HG03575 (cell line): ENCODE measurements at regions not wholly inside any gene's neighbourhood (a gene's known extent, or its start where the extent isn't known, plus 50 kb on each side); places are given as distances from the start of the nearest gene placed in this dataset.
"Not testable (repeated sequence)": the region's sequence is repeated elsewhere in the genome, so short reads cannot be mapped to it uniquely, and the experiment has no call there.

ENCODE experiments used
- ATAC-seq: cut with Tn5 transposase; IDR thresholded peaks from one replicate; pipeline ENCODE4 v1.9.1; 2021; ENCODE audit not compliant: unreplicated experiment, insufficient number of reproducible peaks, low FRiP score; ENCODE audit errors: extremely low read depth

GRCh38 chr21:27805696-27806095 is 838.8 kb upstream of the ADAMTS5 start:
- ATAC-seq, result no peak

GRCh38 chr21:27804515-27804914 is 837.6 kb upstream of the ADAMTS5 start:
- no peak for ATAC-seq

- ATAC-seq, result no peak
These were observed 836.7 kb upstream of the ADAMTS5 start for GRCh38 chr21:27803571-27803970.

DNA sequence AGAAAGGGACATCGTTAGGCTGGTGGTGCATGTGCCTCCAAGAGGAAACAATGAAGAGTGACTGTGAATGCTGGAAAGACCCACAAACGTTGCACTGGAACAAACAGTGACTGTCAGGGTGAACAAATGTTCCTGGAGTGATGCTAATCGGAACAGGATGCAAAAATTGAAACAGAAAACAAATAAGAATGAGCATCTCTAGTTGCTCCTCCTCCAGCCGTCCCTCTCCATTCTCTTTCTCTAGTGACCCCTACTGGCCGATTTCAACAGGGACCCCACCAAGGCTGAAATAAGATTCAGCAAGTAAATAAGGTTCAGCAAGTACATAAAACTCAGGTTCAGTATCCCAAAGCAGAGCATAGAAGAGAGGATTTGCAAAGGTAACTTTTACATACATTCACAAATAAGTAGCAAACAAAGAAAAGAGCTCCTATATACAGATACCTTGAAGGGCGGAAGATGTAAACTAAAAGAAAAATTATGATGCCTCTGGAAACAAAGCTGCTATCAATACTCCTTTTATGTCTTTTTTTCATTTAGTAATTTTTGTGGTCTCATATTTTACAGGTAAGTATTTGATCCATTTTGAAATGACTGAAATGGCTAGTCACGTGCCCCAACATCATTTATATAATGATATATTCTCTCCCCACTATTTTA is 836.1 kb upstream of the ADAMTS5 start:
- no peak for ATAC-seq

DNA sequence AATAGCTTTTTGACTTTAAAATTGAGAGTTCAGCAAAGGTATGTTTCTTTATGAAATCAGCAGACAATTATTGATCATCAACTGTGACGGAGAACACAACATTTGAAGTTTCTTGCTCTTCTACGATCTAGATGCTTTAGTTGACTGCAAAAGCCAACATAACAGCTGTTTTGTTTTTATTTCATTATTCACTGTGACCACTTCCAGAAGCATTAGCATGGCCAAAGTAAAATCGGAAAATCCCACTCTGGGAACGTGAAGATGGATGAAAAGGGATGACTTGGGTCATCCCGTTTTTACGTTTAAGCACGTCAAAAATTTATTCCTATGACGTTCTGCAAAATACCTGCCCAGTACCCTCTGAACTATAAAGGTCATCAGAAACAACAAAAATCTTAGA is 833.0 kb upstream of the ADAMTS5 start:
- no peak for ATAC-seq

DNA sequence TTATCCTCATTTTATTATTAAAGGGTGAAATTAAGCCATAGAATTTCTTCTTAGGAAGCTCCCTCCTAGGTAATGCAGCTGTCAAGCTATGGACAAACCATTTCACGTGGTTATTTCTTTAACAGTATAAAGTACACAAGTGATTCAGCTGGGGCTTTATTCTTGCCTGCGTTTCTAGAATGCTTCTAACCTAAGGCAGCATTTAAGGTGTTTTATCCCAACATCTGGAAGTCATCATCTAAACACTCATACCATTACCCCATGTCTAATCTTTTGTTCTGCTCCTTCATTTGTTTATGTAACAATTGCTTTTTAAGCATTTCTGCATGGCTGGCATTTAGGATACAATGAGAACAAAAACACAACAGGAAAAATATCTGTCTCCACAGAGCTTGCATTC is 829.2 kb upstream of the ADAMTS5 start:
- ATAC-seq, result no peak

DNA sequence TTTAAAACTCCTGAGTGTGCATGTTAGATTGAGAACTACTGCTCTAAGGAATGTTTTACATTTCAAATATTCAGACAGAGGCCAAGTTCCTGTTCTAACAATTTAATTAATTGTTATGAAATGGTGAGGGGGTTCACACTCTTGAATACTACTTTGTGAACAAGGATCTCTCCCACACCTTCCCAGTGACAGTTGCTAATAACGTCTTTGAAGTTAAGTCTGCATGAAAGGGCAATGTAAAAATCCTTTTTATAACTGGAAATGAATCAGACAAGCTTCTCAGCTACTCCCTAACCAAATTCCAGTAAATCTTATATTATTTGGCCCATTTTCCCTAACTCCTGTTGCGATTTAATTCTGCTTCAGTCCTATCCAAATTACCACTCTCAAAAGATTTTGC is 828.5 kb upstream of the ADAMTS5 start:
- ATAC-seq, result no peak

- ATAC-seq, result no peak
These were observed 827.0 kb upstream of the ADAMTS5 start for GRCh38 chr21:27793901-27794300.

DNA sequence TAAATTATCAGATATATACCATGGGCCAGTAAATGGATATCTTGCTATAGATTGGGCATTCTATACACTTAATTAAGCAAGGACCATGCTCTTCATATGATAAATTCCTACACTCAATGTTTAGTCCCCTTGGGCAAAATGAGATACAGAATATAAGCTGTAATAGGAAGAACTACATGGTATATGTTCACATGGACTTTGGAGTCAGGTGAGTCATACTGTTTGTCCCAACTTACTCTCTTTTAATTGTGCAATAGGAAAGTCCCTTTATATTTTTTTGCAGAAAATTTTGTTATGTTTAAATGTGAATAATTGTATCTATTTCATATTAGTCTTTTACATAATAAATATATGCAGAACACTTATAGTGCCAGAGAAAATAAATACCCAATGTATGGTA is 820.2 kb upstream of the ADAMTS5 start:
- no peak for ATAC-seq

GRCh38 chr21:27779606-27780005 is 812.7 kb upstream of the ADAMTS5 start:
- no peak for ATAC-seq

DNA sequence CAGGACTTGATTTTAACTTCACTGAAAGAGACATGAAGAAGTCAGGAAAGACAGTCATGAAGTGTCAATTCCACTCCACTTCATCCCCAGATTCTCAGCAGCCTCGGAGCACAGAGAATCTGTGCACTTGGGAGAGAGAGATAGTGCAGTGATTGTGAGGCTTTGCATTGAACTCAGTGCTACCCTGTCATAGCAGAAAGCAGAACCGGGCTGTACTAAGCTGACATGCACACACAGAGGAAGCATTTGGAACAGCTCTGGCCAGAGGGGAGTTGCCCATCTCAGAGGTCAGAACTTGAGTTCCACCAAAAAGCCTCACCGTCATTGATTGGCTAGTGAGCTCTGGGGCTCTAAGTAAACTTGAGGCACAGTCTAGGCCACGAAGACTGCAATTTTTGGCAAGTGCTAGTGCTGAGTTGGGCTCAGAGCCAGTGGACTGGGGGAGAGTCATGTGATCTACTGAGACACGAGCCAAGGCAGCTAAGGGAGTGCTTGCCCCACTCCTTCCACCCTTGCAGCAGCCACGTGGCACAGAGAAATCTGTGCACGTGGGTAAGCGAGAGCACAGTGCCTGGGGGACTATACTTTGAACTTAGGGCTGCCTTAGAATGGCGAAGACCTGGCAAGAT is 810.2 kb upstream of the ADAMTS5 start:
- ATAC-seq, result no peak

DNA sequence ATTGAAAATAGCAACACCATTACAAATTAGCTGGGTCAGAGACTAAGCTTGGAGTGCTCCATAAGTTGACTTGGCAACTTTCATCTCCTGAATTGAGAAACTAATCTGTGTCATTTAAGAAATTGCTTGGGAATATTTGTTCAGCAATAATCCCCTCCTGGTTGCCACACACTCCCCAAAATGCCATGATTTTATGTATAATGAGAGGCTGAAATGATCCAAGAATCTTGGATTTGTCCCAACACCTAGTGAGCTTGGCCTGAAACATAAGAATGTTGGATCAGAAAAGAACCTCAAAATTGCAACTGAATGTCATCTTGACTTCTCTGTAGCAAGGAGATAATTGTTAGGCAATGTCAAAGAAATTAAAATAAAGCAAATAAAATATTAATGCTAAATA is 805.9 kb upstream of the ADAMTS5 start:
- ATAC-seq, result no peak

- no peak for ATAC-seq
These were observed 805.1 kb upstream of the ADAMTS5 start for GRCh38 chr21:27771938-27772483.

DNA sequence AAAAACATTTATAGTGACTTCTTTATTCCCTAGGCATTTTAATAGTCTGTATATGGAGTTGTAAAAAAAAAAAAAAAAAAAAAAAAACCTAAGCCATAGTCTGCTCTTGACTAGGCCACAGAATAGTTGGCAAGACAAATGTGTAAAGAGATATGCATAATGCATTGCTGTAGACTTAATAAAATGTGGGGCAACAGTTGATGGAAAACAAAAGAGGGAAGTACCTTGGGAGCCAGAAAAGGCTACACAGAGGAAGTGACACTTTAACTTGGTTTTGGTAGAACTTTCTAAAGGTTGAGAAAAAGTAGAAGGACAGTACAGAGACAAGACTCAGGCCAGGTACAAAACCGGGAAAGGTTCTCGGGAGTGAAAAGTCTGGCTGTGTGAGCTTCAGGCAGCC is 802.9 kb upstream of the ADAMTS5 start:
- no peak for ATAC-seq

GRCh38 chr21:27768046-27768637 is 801.3 kb upstream of the ADAMTS5 start:
- ATAC-seq, result not testable (repeated sequence)

DNA sequence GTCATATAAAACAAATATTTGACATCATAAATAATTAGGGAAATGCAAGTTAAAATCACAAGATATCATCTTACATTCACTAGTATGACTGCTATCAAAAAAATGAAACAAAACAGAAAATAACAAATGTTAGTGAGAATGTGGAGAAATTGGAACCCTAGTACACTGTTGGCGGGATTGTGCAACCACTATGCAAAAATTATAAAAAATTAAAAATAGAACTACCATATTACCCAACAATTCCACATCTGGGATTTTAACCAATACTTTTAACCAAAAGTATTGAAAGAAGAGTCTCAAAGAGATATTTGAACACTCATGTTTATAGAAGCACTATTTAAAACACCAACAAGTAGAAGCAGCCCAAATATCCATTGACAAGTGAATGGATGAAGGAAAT is 797.2 kb upstream of the ADAMTS5 start:
- no peak for ATAC-seq

- ATAC-seq, result no peak
These were observed 794.7 kb upstream of the ADAMTS5 start for GRCh38 chr21:27761623-27762022.

GRCh38 chr21:27759820-27760219 is 792.9 kb upstream of the ADAMTS5 start:
- no peak for ATAC-seq

- ATAC-seq, result no peak
These were observed 792.3 kb upstream of the ADAMTS5 start for GRCh38 chr21:27759091-27759659.

- ATAC-seq, result no peak
These were observed 789.3 kb upstream of the ADAMTS5 start for GRCh38 chr21:27756191-27756590.
